RWPE2 (cell line): ENCODE measurements at regions not wholly inside any gene's neighbourhood (a gene's known extent, or its start where the extent isn't known, plus 50 kb on each side); places are given as distances from the start of the nearest gene placed in this dataset.

Experiments used
- ATAC-seq: fragments of 200-7000 bp; cut with Tn5 transposase; 3 replicates; pipeline ENCODE4 v1.9.1; 2021; ENCODE audit warnings: low read depth
- DNase-seq: peaks from one replicate; pipeline ENCODE4 v3.0.0-alpha.2; 2020; ENCODE audit warnings: low spot score
- H3K27ac ChIP-seq: fragments of 450-650 bp; 2 replicates; pipeline ENCODE4 v1.5.1; 2017; ENCODE audit warnings: mild to moderate bottlenecking; ENCODE audit not compliant: poor library complexity, severe bottlenecking
- H3K27me3 ChIP-seq: fragments of 250-450 bp; sonication (Bioruptor Pico); 2 replicates; pipeline ENCODE4 v1.5.1; 2021; ENCODE audit warnings: mild to moderate bottlenecking, moderate library complexity; ENCODE audit not compliant: insufficient read depth, poor library complexity, severe bottlenecking
- H3K36me3 ChIP-seq: fragments of 250-450 bp; sonication (Bioruptor Pico); 2 replicates; pipeline ENCODE4 v1.5.1; 2020; ENCODE audit warnings: low read depth, mild to moderate bottlenecking, moderate library complexity
- H3K4me1 ChIP-seq: fragments of 250-450 bp; sonication (Bioruptor Pico); 2 replicates; pipeline ENCODE4 v1.5.1; 2021; ENCODE audit warnings: mild to moderate bottlenecking, moderate library complexity; ENCODE audit not compliant: insufficient read depth, poor library complexity, severe bottlenecking
- H3K4me3 ChIP-seq: fragments of 250-450 bp; sonication (Bioruptor Pico); 2 replicates; pipeline ENCODE4 v1.5.1; 2021; ENCODE audit warnings: mild to moderate bottlenecking, moderate library complexity; ENCODE audit not compliant: severe bottlenecking
- H3K9me3 ChIP-seq: fragments of 250-450 bp; sonication (Bioruptor Pico); 2 replicates; pipeline ENCODE4 v1.5.1; 2021; ENCODE audit warnings: mild to moderate bottlenecking, moderate library complexity; ENCODE audit not compliant: severe bottlenecking
- TF ChIP-seq, protein P1 (sequence below): fragments of 450-650 bp; IDR thresholded peaks from one replicate; pipeline ENCODE4 v1.5.1; 2017; ENCODE audit warnings: mild to moderate bottlenecking, moderate library complexity; ENCODE audit not compliant: poor library complexity, severe bottlenecking

GRCh38 chr2:167858086-167858485 is 389.3 kb downstream of the STK39 start:
- TF ChIP-seq, protein P1, sequence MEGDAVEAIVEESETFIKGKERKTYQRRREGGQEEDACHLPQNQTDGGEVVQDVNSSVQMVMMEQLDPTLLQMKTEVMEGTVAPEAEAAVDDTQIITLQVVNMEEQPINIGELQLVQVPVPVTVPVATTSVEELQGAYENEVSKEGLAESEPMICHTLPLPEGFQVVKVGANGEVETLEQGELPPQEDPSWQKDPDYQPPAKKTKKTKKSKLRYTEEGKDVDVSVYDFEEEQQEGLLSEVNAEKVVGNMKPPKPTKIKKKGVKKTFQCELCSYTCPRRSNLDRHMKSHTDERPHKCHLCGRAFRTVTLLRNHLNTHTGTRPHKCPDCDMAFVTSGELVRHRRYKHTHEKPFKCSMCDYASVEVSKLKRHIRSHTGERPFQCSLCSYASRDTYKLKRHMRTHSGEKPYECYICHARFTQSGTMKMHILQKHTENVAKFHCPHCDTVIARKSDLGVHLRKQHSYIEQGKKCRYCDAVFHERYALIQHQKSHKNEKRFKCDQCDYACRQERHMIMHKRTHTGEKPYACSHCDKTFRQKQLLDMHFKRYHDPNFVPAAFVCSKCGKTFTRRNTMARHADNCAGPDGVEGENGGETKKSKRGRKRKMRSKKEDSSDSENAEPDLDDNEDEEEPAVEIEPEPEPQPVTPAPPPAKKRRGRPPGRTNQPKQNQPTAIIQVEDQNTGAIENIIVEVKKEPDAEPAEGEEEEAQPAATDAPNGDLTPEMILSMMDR, result no peak
- Histone ChIP-seq H3K4me3 (no peak overlapping the region), H3K27me3 (no peaks in the 10 kb centered on the region), H3K9me3 (no peaks in the 10 kb centered on the region), H3K4me1 (no peaks in the 10 kb centered on the region), H3K36me3 (no peaks in the 10 kb centered on the region), H3K27ac (no peak overlapping the region)
- ATAC-seq (no peak), DNase-seq (no peak)

GRCh38 chr2:167857416-167857815 is 390.0 kb downstream of the STK39 start:
- H3K4me3 ChIP-seq, result no peak overlapping the region

GRCh38 chr2:167856190-167856589 is 391.2 kb downstream of the STK39 start:
- ATAC-seq (no peak), DNase-seq (no peak)
- TF ChIP-seq, protein P1, result no peak
- no peak overlapping the region for H3K4me3 ChIP-seq
- H3K36me3 ChIP-seq, result no peaks in the 10 kb centered on the region
- no peaks in the 10 kb centered on the region for H3K9me3 ChIP-seq
- no peaks in the 10 kb centered on the region for H3K4me1 ChIP-seq
- no peaks in the 10 kb centered on the region for H3K27me3 ChIP-seq
- no peak overlapping the region for H3K27ac ChIP-seq

More at GRCh38 chr2:167857416-167857815, 390.0 kb downstream of the STK39 start:
- Histone ChIP-seq H3K27me3 (no peaks in the 10 kb centered on the region), H3K36me3 (no peaks in the 10 kb centered on the region), H3K27ac (no peak overlapping the region), H3K9me3 (no peaks in the 10 kb centered on the region), H3K4me1 (no peaks in the 10 kb centered on the region)
- TF ChIP-seq, protein P1, result no peak
- DNase-seq (no peak), ATAC-seq (no peak)

DNA sequence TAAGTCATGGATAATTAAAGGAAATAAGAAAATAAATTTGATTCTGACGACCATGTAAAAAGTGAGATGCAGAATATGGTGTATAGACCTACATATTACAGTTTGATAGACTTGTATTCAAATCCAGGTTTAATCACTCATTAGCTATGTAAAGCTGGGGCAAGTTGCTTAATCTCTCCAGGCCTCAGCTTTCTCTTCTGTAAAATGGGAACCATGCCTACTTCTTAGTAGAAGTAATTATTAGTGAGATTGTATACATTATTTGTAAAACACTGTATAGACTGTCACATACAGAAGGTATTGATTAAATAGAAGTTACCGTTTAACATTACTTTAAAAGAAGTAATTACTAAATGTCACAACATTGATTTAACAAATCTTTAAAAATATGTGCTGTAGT is 392.2 kb downstream of the STK39 start:
- Histone ChIP-seq H3K4me1 (no peaks in the 10 kb centered on the region), H3K27me3 (no peaks in the 10 kb centered on the region), H3K4me3 (no peak overlapping the region), H3K27ac (no peak overlapping the region), H3K36me3 (no peaks in the 10 kb centered on the region), H3K9me3 (no peaks in the 10 kb centered on the region)
- no peak for DNase-seq
- TF ChIP-seq, protein P1, result no peak
- ATAC-seq, result no peak

DNA sequence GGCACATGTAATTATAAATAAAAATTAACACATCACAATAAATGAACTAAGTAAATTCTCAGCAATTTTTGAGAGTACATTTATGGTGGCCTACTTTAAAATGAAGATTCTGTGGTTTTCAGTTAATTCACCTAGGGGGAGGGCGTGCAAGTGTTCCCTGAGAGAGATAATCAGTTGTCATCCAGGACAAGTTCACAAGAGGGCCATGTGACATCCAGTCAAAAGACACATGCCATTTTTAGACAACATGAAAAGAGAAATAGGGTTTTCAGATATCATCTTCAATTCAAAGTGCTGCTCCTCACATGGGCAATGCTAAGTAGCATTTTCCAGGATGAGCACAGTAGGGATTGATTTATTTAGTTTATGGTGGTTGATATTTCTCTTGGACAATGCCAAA is 393.7 kb downstream of the STK39 start:
- DNase-seq, result no peak
- no peaks in the 10 kb centered on the region for H3K36me3 ChIP-seq
- TF ChIP-seq, protein P1, result no peak
- no peaks in the 10 kb centered on the region for H3K9me3 ChIP-seq
- H3K4me1 ChIP-seq, result no peaks in the 10 kb centered on the region
- no peak for ATAC-seq
- no peak overlapping the region for H3K4me3 ChIP-seq
- H3K27me3 ChIP-seq, result no peaks in the 10 kb centered on the region
- H3K27ac ChIP-seq, result no peak overlapping the region
